Stimulated activated CD4-positive, alpha-beta T cell treated with anti-CD3 and anti-CD28 coated beads, Interleukin-4, amount 100 ng/mL, for 1 hour (primary cell): ENCODE measurements at regions not wholly inside any gene's neighbourhood (a gene's known extent, or its start where the extent isn't known, plus 50 kb on each side); places are given as distances from the start of the nearest gene placed in this dataset.
A peak's percentile ranks its signal among the peaks of the same experiment; 100 is the strongest.

Experiments
- DNase-seq: peaks from one replicate; pipeline ENCODE4 v3.0.0-alpha.2; 2020

DNA sequence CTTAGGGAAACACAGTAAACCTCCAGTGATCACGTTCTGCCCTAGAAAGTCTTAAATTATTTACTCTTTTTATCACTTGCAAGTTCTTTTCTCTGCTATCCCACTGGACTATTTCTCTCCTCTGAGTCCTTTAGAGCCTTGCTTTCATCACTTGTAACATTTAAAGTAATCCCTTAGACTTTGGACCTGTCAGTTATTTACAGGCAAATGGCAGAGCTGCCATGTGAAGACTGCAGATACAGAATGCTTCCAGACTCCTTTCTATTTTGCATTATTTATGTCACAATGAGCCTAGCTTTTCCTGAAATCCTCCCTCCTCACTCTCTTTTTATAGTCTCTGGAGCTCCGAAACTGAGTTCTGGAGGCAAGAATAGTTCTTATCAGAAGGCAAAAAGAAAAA lies 325.6 kb upstream of the TRIB2 start:
- DNase-seq: no peak

DNA sequence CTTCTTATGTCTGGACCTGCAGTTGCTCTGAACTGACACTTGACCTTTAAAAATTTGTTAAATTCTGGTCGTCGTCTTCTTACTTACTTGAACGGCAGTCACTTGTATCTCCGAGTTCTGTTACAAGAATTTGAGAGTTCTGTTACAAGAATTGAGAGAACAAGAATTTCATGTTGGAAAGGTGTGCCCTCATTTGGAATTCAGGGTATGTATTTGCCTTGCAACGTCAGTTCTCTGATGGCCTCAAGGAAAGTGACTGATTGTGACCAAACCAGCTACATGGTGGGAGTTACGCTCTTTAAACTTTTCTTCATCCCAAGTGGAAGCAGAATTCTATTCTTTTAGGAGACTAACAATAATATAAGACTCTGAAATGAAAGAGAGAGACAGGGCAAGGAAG lies 320.0 kb upstream of the TRIB2 start:
- no peak for DNase-seq

GRCh38 chr2:12397854-12398253 lies 318.9 kb upstream of the TRIB2 start:
- DNase-seq: no peak

DNA sequence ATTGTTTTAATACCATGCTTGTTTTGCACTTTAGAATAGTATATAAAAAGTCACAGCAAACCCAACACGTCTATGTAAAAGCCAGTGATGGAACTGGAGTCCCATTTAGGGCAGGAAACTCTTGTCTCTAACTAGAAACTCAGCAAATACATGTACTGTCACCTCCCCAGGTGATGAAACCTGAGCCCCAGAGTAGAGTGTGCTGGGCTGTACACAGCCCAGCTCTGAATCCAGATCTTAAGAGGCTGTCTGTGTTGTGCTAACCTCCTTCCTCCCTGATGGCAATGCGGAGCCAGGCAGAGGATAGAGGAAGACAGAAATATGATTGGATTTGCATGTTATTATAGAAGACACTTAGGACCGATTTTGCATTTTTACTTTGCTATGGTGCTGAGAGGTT lies 317.5 kb upstream of the TRIB2 start:
- no peak for DNase-seq

- DNase-seq: no peak
These were observed 316.2 kb upstream of the TRIB2 start for GRCh38 chr2:12400543-12400942.

DNA sequence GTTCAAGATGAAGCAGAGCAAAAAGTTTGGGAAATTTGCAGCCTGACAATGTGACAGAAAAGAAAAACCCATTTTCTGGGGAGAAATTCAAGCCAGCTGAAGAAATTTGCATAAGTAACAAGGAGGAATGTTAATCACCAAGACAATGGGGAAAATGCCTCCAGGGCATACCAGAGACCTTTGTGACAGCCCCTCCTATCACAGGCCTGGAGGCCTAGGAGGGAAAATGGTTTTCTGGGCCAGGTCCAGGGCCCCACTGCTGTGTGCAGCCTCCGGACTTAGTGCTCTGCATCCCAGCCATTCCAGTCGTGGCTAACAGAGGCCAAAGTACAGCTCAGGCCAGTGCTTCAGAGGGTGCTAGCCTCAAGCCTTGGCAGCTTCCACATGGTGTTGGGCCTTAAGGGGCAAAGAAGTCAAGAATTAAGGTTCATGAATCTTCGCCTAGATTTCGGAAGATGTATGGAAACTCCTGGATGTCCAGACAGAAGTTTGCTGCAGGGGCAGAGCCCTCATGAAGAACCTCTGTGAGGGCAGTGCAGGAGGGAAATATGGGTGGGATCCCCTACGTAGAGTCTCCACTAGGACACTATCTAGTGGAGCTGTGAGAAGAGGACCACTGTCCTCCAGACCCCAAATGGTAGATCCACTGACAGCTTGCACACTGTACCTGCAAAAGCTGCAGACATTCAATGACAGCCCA lies 314.1 kb upstream of the TRIB2 start:
- DNase-seq: no peak

DNA sequence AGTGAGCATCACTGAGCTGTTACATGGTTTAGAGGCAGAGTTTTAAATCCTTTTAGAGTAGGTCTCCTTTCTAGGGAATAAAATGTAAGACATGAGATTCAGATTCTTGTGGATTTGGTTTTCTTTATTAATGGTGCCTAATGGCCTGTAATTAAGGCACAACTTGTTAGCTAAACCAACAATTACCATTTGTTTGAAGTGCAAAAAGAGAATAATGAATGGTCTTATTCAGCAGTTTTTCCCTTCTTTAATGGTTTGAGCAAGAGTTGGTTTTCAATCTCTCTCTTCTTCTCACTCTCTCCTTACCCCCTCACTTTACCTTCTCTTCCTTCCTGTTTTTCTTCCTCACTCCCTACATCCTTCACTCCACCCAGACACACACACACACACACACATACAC lies 312.2 kb upstream of the TRIB2 start:
- no peak for DNase-seq

DNA sequence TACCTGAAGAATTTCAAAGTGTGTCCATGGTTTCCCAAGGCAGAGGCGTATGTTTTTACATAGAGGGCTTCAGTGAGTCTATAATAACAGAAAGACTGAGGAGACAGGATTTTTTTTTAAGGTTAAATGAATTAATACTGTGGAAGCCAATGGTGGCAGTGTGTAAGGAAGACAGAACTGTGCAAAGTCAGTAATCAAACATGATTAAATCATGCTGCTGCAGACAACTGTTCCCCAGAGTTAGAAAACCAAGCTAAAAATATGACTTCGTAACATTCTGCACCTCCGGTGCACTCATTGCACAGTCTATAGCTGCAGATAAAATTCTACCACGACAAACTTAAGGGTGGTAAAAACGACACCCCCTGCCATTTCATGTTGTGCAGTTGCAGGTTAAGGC lies 309.6 kb upstream of the TRIB2 start:
- no peak for DNase-seq

GRCh38 chr2:12412898-12413305 lies 303.8 kb upstream of the TRIB2 start:
- DNase-seq: peak; percentile 13

GRCh38 chr2:12415536-12415935 lies 301.2 kb upstream of the TRIB2 start:
- DNase-seq: no peak

DNA sequence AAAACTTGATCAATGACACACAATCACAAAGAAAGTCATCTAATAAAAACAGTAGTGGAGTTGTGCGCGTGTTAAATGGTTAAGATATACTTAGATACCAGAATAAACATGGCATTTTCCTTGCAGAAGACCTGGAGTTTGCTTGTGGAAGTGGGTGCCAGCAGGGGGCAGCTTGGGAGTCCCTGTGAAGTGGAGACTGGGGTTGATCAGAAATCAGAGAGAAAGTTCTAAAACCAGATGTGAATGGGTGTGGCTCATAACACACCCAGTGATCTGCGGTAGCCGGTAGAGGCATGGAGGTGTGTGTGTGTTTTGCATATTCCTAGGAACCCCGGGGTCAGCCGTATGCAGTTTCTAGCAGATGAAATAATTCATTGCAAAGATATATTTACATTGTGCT lies 300.1 kb upstream of the TRIB2 start:
- DNase-seq: peak; percentile 62

DNA sequence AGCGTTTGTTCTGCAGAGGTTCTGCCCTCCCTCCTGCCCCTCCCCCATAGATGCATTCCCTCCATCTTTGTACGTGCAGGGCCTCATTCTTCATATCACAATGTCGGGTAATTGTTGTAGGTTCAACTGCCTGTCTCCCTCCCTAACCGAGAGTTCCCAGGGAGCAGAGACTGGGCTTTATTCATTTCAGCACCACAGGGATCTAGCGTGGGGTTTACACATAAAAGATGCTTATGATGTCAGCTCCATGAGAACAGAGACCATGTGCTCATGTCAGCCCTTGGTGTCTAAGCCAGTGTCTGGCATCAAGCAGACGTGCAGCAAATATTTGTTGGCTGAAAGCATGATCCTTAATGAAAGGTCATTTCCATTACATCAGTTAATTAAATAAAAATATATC lies 298.9 kb upstream of the TRIB2 start:
- no peak for DNase-seq

DNA sequence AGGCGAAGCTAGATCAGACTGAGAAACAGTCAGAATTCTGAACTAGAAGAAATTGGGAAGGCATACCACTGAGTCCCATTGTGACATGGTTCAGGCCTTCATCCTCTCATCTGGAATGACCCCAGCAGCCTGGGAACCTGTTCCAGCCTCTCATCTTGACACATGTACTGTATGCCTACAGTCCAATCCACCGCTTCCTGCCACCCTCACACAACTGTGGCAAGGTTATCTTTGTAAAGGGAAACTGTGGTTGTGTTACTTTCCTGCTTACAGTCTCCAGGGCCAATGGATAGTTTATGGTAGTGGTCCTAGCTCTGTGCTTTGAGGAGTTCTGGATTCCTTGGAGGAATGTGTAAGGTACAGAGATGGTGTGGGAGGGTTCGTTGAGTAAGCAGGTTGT lies 296.9 kb upstream of the TRIB2 start:
- DNase-seq: no peak

DNA sequence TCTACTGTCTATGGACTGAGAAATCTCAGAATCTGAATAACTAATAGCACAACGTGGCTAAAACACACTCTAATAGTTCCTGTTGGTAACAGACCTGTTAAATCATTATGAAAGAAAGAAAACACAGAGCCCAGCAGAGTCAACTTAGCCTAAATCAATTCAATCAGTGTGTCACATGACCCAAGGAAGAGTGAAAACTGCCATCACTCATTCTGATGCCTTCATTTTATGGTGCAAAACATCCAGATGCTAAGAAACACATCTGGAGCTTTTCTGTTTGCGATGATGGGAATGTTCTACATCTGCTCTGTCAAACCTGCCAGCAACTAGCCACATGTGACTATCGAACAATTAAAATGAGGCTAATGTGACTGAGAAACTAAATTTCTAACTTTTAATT lies 295.7 kb upstream of the TRIB2 start:
- no peak for DNase-seq

- DNase-seq: no peak
These were observed 292.5 kb upstream of the TRIB2 start for GRCh38 chr2:12424219-12424618.

GRCh38 chr2:12424809-12425208 lies 291.9 kb upstream of the TRIB2 start:
- DNase-seq: no peak

DNA sequence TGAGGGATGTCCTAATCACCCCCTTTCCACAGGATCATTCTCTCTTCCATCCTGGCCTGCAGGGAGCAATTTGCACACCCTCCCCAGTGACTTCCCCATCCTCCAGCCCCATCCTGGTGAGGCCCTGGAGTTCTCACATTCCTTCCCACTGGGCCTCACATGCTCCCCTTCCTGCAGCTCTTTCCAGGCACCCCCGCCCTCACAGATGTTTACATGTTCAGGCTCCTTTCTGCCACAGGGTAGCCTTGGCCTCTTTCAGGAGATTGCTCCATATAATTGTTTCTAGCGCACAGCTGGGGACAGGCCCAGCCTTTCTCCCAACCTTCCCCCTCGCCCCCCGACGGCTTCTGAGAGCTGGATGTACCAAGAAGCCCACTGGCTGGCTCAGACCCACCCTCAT lies 288.4 kb upstream of the TRIB2 start:
- no peak for DNase-seq

DNA sequence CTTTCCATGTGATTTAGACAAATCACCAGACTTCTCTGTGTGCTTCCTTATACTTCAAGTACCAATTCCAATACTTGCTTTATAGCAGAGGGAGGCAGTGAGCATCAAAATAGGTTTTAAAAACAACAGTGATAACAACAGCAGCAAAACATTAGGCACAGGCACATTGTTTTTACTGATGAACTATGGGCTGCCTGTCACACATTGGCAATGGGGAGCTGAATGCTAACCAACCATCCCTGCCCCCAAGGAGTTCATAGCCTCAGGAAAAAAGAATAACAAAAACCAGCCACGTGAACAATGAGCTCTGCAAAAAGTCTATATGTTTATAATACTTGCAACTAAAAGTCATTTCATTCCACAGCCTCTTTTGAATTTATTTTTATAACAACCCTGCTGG lies 287.9 kb upstream of the TRIB2 start:
- DNase-seq: no peak

- no peak for DNase-seq
These were observed 286.8 kb upstream of the TRIB2 start for GRCh38 chr2:12429779-12430406.

DNA sequence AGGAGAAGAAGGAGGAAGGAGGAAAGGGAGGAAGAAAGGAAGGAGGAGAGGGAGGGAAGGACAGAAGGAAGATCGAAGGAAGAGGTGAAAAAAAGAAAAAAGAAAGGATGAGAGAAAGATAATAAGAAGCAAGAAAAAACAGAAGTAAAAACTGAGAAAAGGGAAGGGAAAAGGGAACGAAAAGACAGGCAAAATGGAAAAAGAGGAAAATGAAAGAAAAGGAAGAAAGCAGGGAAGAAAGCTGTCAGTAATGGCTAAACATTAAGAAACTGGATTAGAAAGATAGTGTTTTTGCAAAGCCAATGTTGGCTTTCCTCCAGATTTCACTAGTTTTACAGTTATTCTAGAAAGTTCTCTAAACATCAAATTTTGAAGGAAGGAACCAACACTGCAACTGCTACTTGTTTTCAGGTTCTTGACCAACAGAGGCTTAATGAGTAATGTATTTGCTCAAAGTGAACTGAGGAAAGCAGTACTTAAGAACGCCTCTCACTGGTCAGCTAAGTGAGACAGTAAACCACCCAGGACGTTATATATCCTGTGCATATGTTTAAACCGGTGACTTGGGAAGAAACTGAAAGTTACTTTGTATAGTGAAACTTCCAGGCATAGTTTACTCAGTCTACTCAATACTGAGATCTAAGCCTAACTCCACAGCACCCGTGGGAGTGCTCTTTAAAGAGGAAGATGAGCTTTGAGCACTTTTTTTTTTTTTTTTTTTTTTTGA lies 286.2 kb upstream of the TRIB2 start:
- peak; percentile 31 for DNase-seq

GRCh38 chr2:12432985-12433625 lies 283.6 kb upstream of the TRIB2 start:
- DNase-seq: no peak

DNA sequence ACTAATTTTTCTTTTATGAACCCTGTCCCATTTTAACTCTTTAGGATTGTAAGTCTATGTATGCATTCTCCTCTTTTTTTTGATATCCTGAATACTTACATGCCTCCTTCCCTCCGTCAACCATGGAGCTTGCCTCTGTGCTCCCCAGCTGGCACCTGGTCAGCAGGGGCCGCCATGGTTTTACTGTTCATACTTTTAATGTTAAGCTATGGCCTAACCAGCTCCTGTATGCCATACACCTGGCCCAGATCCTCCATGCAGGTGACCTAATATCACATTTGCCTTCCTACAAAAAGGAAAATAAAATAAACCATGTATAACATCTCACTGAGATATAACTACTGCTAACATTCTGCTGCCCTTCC lies 283.1 kb upstream of the TRIB2 start:
- DNase-seq: no peak

- DNase-seq: no peak
These were observed 282.1 kb upstream of the TRIB2 start for GRCh38 chr2:12434630-12435098.
